ENCODE measurements at regions not wholly inside any gene's neighbourhood (a gene's known extent, or its start where the extent isn't known, plus 50 kb on each side); places are given as distances from the start of the nearest gene placed in this dataset.

DNA sequence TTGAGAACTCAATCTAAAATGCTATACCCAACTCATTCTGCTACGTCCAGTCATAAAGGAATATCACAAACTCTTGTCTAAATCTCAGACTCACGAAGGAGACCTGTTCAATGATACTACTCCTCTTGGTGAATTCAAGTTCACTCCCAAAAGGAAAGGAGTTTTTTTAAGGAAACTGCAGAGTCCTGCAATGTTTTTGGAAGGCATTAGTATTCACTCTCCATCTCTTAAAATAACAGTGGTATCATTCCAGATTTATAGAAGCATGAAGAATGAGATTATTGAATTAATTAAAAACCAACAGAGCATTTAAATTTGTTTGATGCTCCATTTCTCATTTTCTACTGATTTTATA lies 73.4 kb downstream of the FOXD1 start:
- no peak overlapping the region for H3K27ac ChIP-seq
- TF ChIP-seq, protein P1, sequence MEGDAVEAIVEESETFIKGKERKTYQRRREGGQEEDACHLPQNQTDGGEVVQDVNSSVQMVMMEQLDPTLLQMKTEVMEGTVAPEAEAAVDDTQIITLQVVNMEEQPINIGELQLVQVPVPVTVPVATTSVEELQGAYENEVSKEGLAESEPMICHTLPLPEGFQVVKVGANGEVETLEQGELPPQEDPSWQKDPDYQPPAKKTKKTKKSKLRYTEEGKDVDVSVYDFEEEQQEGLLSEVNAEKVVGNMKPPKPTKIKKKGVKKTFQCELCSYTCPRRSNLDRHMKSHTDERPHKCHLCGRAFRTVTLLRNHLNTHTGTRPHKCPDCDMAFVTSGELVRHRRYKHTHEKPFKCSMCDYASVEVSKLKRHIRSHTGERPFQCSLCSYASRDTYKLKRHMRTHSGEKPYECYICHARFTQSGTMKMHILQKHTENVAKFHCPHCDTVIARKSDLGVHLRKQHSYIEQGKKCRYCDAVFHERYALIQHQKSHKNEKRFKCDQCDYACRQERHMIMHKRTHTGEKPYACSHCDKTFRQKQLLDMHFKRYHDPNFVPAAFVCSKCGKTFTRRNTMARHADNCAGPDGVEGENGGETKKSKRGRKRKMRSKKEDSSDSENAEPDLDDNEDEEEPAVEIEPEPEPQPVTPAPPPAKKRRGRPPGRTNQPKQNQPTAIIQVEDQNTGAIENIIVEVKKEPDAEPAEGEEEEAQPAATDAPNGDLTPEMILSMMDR (IDR thresholded peaks at IDR 0.05), result no peak
- DNase-seq (ENCODE audit: low spot score), result no peak
- no peak overlapping the region for H3K4me3 ChIP-seq

DNA sequence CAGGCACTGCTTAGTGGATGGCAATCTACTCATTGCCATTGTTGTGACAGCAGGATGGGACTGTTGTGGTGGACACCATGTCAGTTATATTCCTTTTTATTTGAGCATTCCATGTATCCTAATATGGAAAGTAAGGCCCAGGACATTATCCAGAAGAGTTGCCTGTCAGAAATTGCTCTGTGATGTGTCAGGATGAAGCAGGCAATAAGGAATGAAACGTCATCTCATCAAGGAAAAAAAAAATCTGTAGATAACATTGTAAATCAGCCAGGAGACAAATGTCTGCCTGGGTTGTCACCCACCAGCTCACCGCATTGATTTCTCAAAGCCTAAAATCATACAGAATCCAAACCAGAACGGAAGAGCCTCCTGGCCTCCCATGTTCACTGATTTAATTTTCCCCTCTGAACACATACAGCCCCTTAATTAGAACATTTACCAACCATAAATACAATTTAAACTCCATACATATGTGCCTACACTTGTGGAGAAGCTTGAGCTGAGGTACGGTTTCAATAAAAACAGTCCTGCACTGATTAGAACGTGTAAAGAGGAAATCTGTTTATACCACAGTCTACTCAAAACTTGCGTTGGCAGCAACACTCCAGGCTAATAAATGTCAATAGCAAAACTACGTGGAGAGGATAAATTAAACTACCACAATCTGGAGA lies 73.9 kb downstream of the FOXD1 start:
- DNase-seq (ENCODE audit: low spot score), result no peak
- no peak overlapping the region for H3K4me3 ChIP-seq
- H3K27ac ChIP-seq, result no peak overlapping the region
- TF ChIP-seq, protein P1 (IDR thresholded peaks at IDR 0.05), result no peak

DNA sequence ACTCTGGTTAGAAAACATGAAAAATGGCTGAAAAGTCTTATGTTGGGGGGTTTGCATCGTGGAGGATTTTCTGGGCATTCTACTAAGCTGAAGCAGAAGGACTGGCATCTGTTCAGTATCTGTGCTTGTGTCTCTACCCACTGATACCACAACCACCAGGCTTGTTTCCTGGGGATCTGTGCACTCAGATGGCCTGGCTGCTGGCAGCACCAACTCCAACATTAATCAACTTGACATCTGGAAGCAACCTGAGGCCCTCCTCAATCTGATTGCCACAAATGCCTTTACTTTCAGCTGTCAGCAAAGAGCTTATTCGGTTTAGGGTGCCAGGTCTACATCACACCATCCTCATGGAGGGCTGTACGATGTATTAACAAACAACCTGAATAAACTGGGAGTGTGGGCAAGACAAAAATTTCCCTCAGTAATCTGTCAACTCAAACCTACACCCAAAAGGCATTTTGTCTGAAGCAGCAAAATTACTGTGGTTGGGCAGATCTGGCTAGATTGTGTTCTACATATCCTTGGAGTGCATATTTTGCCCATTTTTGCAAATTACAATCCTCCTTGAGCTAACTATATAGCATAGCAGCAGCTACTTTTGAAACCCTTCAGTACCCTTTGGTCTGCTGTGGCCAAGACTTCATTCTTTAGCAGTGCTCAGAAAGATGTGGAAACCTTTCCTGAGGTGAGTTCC lies 74.6 kb downstream of the FOXD1 start:
- DNase-seq (ENCODE audit: low spot score), result no peak
- TF ChIP-seq, protein P1 (IDR thresholded peaks at IDR 0.05), result no peak
- no peak overlapping the region for H3K27ac ChIP-seq
- no peak overlapping the region for H3K4me3 ChIP-seq

DNA sequence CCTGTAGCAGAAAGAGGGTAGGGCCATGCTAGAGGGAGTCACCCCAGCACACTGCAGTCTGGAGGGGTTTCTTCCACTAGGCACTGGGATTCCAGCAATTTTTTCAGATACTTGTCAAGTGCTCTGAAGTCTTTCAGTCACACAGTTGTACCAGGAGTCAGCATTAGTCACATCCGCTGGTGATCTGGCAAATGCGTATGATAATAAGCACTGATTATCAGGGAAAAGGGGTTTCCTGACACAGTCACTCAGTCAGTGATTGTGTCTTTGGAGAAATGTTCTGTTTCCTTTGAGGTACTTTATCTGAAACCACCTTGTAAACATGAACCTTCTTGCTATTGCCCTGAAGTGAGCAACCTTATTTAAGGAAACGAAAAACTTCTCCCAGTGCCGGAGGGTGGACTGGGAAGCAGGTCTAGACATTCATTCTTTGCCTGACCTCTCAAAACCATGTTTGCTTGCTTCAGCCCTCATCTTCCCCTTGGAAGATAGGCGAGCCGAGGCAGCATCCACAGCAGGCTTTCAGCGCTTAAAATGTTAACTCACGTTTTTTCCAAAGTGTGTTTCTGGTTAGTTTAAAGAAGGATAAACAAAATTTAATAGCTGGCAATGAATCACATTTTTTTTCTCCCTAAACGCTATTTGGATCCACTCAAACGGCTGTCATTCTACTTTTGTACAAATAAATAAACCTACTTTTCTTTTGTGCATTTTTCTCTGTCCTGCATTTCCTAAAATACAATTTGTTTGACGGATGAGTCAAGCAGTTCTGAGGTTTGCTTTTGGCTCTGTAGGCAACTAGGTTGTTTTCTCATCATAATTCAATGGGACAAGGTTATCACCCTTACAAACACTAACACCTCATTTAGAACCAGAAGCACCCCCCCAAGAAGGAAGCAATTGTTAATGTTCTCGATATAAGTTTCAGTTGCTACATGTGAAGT lies 77.7 kb downstream of the FOXD1 start:
- DNase-seq (ENCODE audit: low spot score), result no peak
- TF ChIP-seq, protein P1 (IDR thresholded peaks at IDR 0.05), result no peak
- Histone ChIP-seq H3K27ac (no peak overlapping the region), H3K4me3 (no peak overlapping the region)

DNA sequence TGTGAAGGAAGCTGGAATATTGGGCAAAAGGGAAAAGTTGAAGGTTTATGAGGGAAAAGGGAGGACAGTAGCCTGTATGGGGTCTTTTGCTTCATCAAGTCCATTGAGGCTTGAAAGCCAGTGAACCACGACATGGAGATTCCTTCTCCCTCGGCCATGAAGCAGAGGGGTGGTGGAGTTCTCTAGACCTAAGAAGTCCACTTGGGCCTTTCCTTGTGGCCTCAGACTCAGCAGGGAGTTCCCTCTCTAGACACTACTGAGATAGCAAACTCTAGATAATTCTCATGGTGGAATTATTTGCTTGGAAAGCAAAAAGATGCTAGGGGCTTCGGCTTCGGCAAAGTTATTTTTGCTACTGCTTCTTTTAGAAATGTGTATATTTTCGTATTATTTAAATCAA lies 78.5 kb downstream of the FOXD1 start:
- TF ChIP-seq, protein P1 (IDR thresholded peaks at IDR 0.05), result no peak

DNA sequence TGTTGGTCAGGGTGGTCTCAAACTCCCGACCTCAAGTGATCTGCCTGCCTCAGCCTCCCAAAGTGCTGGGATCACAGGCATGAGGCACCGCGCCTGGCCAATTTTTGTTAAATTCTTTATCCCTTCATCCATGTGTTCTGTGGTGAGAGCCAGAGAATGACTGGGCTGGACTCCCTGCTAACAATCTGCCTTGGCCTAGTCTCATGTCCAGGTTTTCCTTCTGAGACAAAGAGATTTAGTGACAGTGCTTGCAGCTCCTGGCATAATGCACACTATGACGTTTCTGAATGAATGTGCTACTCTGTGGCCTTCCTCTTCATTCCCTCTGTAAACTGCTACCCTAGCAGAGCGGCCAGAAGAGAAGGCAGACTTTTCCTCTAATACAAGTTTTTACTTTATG lies 79.3 kb downstream of the FOXD1 start:
- DNase-seq (ENCODE audit: low spot score), result no peak
- Histone ChIP-seq H3K4me3 (no peak overlapping the region), H3K27ac (no peak overlapping the region)
- TF ChIP-seq, protein P1 (IDR thresholded peaks at IDR 0.05), result no peak

More for the DNA sequence above, 78.5 kb downstream of the FOXD1 start:
- Histone ChIP-seq H3K4me3 (no peak overlapping the region), H3K27ac (no peak overlapping the region)
- no peak for DNase-seq (ENCODE audit: low spot score)

All from coronary artery (tissue), 2 donors.